NCI-H748 treated with DMSO at 0.1 percent for 48 hours (cell line): ENCODE measurements at regions not wholly inside any gene's neighbourhood (a gene's known extent, or its start where the extent isn't known, plus 50 kb on each side); places are given as distances from the start of the nearest gene placed in this dataset.
"Not testable (repeated sequence)": the region's sequence is repeated elsewhere in the genome, so short reads cannot be mapped to it uniquely, and the experiment has no call there.

Experiments used
- DNase-seq: peaks from one replicate; lab custom pipeline; 2025; lab: John Stamatoyannopoulos, UW

DNA sequence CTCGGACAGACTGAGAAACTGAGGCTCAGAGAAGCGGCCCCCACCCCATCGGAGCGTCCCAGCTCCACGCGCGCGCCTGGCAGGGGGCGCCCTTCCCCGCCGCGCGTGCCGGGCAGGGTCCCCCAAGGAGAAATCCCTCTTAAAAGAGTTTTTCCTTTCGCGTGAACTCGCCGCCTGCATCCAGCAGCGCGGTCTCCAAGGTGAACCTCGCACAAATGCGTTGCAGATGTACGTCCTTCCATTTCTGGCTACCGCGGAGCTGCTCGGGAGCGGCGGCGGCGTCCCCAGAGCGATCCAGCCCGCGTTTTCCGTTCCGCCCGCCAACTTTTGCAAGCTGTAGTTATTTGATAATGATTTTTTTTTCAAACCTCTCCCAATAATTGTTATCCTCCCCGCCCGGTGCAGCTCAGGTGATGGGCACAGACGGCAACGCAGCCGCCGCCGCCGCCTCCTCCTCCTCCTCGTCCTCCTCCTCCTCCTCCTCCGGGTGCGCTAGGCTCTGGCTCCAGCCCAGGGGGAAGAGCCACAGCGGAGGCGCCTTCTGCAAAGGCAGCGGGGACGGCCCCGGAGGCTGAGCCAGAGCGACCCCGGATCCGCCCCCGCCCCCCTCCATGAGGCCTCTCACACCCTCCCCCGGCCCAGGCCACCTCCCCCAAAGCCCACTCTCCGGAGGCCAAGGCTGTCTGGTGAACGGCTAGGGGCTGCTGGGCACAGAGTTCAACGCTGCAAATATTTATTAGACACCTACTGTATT is 74.0 kb upstream of the CUX1 start:
- peak; percentile 21 for DNase-seq

DNA sequence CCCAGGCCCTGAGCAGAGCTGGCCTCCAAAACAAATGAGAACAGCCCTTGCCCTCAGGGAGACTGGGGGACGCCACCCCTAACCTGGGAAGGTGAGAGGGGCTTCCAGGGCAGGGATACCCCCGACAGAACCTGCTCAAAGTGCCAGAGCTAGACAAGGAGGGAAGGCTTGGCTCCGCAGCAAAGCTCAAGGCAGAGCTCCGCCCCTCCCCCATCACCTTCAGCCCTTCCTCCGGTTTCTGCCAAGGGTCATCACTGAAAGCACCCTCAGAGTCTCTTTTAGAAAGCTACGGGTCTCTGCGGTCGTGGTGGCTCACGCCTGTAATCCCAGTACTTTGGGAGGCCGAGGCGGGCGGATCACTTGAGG is 73.4 kb upstream of the CUX1 start:
- no peak for DNase-seq

DNA sequence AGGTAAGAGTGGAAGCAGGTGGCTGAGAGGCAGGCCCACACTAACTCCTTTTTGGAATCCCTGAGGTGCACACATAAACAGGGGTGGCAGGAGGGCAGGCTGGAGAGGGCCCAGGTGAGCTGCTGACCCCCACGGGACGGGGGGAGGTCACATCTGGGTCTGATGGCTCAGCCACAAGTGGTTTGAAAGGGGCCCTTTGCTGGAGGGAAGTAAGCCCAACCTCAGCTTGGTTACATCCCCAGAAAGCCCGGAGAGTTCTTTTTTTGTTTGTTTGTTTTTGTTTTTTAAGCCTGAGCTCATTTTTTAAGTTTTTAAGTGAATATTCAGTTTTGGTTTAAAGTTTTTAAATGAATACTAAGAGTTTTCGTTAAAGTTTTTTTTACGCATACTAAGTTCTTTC is 72.8 kb upstream of the CUX1 start:
- DNase-seq: no peak

DNA sequence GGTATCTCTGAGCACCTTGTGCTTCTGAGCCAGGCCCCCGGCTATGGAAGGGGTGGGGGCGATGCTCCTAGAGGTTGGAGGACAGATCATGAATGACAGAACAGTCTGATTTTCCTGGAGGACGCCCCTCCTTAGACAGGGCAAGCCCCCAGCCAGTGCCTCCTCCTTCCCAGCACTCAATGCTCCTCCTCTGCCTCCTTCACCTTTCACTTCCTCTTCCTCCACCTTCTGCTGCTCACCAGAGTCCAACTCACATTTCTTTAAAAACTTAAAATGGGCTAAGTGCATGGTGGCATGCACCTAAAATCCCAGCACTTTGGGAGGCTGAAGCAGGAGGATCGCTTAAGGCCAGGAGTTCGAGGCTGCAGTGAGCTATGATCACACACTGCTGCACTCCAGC is 71.1 kb upstream of the CUX1 start:
- DNase-seq: no peak

DNA sequence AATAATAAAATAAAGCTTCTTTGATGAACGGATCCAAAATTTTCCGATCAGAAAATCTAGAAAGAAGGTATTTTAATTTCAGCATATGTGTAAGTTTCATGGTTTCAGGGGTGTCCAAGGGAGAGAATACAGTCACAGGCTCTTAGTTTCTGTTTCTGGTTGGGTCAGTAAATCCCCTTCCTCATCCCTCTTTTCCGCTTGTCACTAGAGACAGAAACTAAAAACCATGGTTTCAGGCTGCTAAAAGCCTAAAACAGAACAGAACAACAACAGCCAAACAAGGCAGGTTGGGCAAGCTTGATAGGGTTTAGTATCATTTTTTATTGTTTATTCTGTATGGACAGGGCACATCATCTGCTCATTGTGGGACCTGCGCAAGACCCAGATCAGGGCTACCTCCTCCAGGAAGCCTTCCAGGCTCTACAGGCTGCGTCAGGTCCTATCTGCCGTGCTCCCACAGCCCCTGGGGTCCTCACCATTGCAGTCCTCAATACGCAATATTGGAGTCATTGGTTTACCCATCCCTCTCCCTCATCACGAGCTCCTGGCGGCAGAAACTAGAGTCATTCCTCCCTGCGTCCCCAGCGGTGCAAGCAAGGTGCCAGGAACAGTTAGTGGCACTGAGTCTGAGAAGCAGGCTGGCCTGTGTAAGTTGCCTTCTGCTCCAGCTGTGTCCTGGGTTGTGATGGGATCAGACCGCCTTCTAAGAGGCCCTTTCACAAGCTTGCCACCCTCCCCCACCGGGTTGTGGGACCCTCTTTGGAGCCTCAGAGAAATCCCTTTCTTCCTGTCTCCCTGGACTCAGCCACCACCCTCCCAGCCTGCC is 70.2 kb upstream of the CUX1 start:
- no peak for DNase-seq

DNA sequence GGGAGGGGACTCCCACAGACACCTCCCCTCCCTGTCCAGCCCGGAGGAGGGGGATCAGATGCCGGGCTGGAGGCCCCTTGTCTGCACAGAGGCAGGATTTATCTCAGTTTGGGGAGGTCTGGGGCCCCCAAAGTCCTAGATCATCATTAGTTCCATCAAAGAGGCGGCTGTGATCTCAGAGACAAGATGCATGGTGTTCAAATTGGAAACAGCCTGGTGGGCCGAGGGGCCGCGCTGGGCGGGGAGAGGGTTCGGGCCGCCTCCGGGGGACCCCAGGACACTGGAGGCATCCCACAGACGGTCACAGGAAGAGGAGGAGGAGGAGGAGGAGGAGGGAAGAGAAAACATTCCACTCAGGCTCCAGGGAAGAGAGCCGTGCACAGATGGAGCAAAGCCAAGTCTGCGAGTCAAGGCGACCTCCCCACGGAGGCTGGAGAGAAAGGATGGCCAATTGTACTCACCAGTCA is 69.5 kb upstream of the CUX1 start:
- DNase-seq: no peak

DNA sequence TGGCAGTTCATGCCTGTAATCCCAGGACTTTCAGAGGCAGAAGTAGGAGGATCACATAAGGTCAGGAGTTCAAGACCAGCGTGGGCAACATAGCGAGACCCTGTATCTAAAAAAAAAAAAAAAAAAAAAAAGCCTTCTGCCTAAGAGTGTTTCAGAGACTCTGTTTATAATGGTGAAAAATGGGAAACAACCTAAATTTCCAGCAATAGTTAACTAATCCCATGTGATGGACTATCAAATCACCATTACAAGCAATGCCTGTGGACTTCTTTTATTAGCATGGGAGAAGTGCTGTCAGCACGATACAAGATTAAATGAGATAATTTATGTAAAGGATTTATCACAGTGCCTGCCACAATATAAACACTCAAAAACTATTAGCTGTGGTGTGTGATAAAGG is 67.5 kb upstream of the CUX1 start:
- DNase-seq: no peak

DNA sequence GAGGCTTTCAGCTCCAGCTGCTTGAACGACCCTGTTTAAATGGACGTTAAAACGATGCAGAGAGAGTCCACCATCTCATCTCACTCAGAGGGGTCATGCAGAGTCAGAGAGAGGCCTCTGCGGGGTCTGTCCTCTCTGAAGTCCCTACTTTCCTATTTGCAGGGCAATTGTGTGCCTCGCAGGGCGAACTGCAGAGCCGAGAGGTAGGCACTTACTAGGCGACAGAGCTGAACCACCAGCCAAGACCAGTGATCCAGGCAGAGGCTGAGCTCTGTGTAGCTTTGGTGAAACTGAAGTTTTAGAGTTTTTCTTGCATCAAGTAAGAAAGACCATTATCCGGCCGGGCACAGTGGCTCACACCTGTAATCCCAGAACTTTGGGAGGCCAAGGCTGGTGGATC is 64.1 kb upstream of the CUX1 start:
- DNase-seq: no peak

DNA sequence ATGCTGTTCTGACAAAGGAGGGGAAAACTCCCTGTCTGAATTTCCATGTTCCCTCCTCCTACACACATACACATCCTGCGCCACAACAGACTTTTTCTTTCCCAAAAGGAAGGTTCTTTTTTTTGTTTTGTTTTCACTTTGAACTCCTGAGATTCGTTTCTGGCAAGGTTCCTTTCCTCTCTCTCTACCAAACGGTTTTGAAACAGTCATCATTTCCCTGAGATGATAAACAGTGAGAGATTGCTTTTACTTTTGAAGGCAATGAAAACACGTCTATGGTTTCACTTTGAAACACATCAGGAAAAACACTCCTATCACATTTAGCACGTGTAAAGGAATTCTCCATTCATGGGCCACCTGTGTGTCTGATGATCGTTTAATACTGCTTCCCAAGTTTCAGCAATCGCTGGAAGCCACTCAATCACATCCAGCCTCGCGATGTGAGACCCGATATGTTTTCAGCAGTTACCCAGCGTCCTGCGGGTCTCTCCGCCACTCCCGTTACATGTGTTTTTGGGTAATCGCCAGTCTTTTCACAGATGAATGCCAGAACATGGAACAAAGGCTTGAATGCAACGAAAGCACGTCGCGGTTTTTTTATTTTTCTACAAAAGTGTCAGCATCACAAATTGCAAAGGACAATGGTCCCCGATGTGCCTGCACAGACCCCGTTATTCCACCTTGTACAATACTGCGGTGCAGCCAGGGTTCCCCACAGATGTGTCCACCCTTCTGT is 62.8 kb upstream of the CUX1 start:
- no peak for DNase-seq

DNA sequence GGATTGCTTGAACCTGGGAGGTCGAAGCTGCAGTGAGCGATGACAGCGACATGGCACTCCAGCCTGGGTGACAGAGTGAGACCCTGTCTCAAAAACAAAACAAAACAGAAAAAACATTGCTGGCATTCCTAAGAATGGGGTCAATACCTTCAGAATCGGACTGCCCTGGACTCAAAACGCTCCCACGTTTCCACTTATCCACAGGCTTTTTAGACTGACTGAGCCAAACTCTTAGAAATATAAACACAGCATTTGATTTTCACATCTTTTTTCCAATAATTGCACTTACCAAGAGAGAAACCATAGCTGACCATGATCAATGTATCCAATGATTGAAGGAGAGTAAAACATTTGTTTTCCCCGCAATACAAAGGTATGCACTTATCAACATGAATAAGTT is 59.5 kb upstream of the CUX1 start:
- DNase-seq: no peak

DNA sequence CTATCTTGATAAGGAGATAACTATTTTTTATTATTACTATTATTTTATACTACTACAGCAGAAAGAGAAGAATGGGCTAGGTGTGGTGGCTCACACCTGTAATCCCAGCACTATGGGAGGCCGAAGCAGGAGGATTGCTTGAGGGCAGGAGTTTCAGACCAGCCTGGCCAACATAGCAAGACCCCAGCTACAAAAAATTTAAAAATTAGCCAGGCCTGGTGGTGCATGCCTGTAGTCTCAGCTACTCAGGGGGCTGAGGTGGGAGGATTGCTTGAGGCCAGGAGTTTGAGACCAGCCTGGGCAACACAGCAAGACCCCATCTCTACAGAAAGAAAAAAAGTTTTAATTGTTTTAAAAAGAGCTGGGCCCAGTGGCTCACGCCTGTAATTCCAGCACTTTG is 58.9 kb upstream of the CUX1 start:
- not testable (repeated sequence) for DNase-seq

DNA sequence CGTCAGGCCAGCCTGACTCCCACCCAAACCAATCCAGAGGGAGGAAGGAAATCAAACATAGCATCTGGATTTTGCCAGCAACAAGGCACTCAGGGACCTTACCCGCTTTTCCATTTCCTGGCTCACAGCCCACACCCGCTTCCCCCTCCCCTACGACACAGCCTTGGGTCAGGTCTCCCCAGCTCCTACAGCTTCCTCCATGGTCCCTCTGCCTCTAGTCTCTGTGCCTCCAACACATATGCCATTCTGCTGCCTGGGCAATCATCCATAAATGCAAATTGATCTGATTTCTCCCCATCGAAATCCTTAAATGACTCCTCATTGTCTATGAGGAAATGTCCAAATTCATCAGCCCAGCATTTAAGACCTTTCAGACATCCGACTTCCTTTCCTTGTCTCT is 53.2 kb upstream of the CUX1 start:
- DNase-seq: no peak

DNA sequence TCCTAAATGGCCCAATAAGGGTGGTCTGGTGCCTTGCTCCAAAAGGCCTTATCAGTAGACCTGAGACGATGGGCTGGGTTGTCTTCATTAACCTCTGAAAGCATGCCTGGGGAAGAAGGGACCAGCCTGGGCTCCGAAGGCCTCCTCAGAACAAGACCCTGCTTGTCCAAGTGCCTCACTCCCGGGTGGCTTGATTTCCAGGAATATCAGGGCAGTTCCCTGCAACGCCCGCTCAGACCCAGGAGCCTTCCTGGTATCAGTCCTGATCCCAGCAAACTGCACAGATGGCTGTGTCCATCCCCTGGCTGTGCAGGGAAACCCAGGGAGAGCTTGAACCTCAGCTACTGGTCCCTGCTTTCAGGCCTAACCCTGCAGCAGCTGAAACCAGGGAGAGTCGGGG is 49.9 kb upstream of the CUX1 start:
- no peak for DNase-seq
